ENCODE measurements at regions not wholly inside any gene's neighbourhood (a gene's known extent, or its start where the extent isn't known, plus 50 kb on each side); places are given as distances from the start of the nearest gene placed in this dataset.
"Not testable (repeated sequence)": the region's sequence is repeated elsewhere in the genome, so short reads cannot be mapped to it uniquely, and the experiment has no call there.

DNA sequence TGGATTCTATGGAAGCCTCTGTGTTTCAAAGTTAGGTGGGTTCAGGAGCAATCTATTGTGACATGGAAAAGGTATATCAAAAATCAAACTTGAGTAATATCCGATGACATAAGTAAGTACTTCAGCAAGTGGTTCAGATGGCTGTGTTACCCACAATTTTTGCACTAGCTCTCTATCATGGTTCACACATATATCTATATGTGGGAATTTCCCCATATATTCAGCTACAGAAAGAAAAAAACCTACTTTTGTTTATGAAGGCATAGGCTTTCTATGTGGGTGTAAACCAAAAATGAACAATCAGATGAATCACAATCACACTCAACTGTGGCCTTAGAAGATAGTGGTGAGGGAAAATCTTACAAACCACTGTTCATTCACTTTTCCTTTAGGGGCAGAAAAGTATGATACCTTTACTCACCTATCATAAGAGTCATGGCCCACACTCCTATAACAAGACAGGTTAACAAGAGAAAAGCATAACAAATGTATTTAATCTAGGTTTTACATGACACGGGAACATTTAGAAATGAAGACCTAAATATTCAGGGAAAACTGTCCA, 449.6 kb upstream of the HTR1E start:
- TF ChIP-seq, protein P1, sequence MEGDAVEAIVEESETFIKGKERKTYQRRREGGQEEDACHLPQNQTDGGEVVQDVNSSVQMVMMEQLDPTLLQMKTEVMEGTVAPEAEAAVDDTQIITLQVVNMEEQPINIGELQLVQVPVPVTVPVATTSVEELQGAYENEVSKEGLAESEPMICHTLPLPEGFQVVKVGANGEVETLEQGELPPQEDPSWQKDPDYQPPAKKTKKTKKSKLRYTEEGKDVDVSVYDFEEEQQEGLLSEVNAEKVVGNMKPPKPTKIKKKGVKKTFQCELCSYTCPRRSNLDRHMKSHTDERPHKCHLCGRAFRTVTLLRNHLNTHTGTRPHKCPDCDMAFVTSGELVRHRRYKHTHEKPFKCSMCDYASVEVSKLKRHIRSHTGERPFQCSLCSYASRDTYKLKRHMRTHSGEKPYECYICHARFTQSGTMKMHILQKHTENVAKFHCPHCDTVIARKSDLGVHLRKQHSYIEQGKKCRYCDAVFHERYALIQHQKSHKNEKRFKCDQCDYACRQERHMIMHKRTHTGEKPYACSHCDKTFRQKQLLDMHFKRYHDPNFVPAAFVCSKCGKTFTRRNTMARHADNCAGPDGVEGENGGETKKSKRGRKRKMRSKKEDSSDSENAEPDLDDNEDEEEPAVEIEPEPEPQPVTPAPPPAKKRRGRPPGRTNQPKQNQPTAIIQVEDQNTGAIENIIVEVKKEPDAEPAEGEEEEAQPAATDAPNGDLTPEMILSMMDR (IDR thresholded peaks at IDR 0.05) = no peak
- Mint-ChIP-seq H3K36me3 (ENCODE audit: unreplicated experiment) (no peaks in the 10 kb centered on the region), H3K27ac (ENCODE audit: unreplicated experiment) (no peak overlapping the region), H3K9me3 (ENCODE audit: unreplicated experiment) (peaks cover 21% of the 10 kb centered on the region), H3K4me1 (ENCODE audit: unreplicated experiment) (no peaks in the 10 kb centered on the region), H3K27me3 (ENCODE audit: unreplicated experiment) (no peaks in the 10 kb centered on the region), H3K4me3 (ENCODE audit: unreplicated experiment) (no peak overlapping the region)
- DNase-seq (ENCODE audit: extremely low spot score, unreplicated experiment) = no peak

DNA sequence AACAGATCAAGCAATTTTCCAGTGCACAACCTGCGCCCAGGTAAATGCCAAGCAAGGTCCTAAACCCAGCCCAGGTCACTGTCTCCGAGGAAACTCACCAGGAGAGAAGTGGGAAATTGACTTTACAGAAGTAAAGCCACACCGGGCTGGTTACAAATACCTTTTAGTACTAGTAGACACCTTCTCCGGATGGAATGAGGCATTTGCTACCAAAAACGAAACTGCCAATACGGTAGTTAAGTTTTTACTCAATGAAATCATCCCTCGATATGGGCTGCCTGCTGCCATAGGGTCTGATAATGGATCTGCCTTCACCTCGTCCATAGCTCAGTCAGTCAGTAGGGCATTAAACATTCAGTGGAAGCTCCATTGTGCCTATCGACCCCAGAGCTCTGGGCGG, 459.0 kb upstream of the HTR1E start:
- H3K27me3 Mint-ChIP-seq (ENCODE audit: unreplicated experiment); H3K27ac Mint-ChIP-seq (ENCODE audit: unreplicated experiment); H3K4me1 Mint-ChIP-seq (ENCODE audit: unreplicated experiment); DNase-seq (ENCODE audit: extremely low spot score, unreplicated experiment); H3K4me3 Mint-ChIP-seq (ENCODE audit: unreplicated experiment); H3K36me3 Mint-ChIP-seq (ENCODE audit: unreplicated experiment): not testable (repeated sequence)
- H3K9me3 Mint-ChIP-seq (ENCODE audit: unreplicated experiment) = peaks cover 12% of the 10 kb centered on the region

DNA sequence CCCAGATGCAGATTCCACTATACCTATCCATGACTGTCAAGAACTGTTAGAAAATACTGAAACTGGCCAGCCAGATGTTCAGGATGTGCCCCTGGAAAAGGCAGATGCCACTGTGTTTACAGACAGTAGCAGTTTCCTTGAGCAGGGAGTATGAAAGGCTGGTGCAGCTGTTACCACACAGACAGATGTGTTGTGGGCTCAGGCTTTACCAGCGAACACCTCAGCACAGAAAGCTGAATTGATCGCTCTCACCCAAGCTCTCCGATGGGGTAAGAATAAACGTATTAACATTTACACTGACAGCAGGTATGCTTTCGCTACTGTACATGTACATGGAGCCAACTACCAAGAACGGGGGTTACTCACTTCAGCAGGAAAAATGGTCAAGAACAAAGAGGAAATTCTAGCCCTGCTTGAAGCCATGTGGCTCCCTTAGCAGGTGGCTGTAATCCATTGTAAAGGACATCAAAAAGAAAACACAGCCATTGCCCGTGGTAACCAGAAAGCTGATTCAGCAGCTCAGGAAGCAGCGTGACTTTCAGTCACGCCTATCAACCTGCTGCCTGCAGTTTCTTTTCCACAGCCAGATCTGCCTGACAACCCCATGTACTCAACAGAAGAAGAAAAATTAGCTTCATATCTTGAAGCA, 459.7 kb upstream of the HTR1E start:
- Mint-ChIP-seq H3K4me1 (ENCODE audit: unreplicated experiment) (no peaks in the 10 kb centered on the region), H3K4me3 (ENCODE audit: unreplicated experiment) (no peak overlapping the region), H3K36me3 (ENCODE audit: unreplicated experiment) (no peaks in the 10 kb centered on the region), H3K27ac (ENCODE audit: unreplicated experiment) (no peak overlapping the region), H3K9me3 (ENCODE audit: unreplicated experiment) (peaks cover 17% of the 10 kb centered on the region), H3K27me3 (ENCODE audit: unreplicated experiment) (no peaks in the 10 kb centered on the region)
- no peak for DNase-seq (ENCODE audit: extremely low spot score, unreplicated experiment)
- TF ChIP-seq, protein P1 (IDR thresholded peaks at IDR 0.05) = no peak

DNA sequence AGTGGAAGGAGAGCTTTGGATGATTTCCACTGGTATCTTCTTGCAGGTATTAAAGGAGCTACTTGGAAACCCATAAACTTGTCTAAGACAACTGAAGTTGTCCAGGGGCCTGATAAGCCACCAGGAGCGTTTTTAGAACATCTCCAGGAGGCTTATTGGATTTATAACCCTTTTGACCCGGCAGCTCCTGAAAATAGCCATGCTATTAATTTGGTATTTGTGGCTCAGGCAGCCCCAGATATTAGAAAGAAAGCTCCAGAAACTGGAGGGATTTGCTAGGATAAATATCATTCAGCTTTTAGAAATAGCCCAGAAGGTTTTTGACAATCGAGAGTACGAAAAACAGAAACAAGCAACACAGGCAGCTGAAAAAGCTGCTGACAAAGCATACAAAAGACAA, 461.0 kb upstream of the HTR1E start:
- TF ChIP-seq, protein P1 (IDR thresholded peaks at IDR 0.05) = no peak
- Mint-ChIP-seq H3K4me3 (ENCODE audit: unreplicated experiment) (no peak overlapping the region), H3K27ac (ENCODE audit: unreplicated experiment) (no peak overlapping the region), H3K9me3 (ENCODE audit: unreplicated experiment) (peaks cover 17% of the 10 kb centered on the region), H3K27me3 (ENCODE audit: unreplicated experiment) (no peaks in the 10 kb centered on the region), H3K4me1 (ENCODE audit: unreplicated experiment) (no peaks in the 10 kb centered on the region), H3K36me3 (ENCODE audit: unreplicated experiment) (no peaks in the 10 kb centered on the region)
- DNase-seq (ENCODE audit: extremely low spot score, unreplicated experiment) = no peak

DNA sequence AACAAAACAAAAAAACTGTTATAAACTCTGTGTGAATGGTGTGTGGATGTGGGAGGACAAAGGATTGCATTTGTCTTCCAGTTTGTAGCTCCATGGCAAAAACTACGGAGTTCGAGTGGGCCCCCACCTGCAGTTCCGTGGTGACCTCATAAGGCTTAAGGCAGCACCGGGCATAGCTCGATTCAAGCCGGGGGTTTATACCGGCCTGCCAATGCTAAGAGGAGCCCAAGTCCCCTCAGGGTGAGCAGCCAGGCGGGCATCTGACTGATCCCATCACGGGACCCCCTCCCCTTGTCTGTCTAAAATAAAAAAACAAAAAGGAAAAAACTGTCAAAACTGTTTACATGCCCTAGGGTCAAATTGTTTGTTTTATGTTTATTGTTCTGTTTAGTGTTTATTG, 463.2 kb upstream of the HTR1E start:
- Mint-ChIP-seq H3K27ac (ENCODE audit: unreplicated experiment) (no peak overlapping the region), H3K36me3 (ENCODE audit: unreplicated experiment) (no peaks in the 10 kb centered on the region), H3K27me3 (ENCODE audit: unreplicated experiment) (no peaks in the 10 kb centered on the region), H3K9me3 (ENCODE audit: unreplicated experiment) (peaks cover 17% of the 10 kb centered on the region), H3K4me3 (ENCODE audit: unreplicated experiment) (no peak overlapping the region), H3K4me1 (ENCODE audit: unreplicated experiment) (no peaks in the 10 kb centered on the region)
- DNase-seq (ENCODE audit: extremely low spot score, unreplicated experiment) = no peak
- TF ChIP-seq, protein P1 (IDR thresholded peaks at IDR 0.05) = no peak
